GM23338 (cell line): ENCODE measurements at regions not wholly inside any gene's neighbourhood (a gene's known extent, or its start where the extent isn't known, plus 50 kb on each side); places are given as distances from the start of the nearest gene placed in this dataset.

ENCODE experiments used
- ATAC-seq: fragments of 200-7000 bp; cut with Tn5 transposase; 3 replicates; pipeline ENCODE4 v1.9.1; 2020
- DNase-seq: peaks from one replicate; pipeline ENCODE4 v3.0.0-alpha.2; 2015; ENCODE audit warnings: low spot score
- H2AFZ ChIP-seq: fragments of 200-600 bp; sonication (generic); 2 replicates; pipeline ENCODE4 v1.8.0; 2016; ENCODE audit warnings: antibody characterized with exemption, mild to moderate bottlenecking, moderate library complexity
- H3F3A ChIP-seq: fragments of 200-600 bp; sonication (generic); replicated peaks from 2 replicates; pipeline ENCODE4 v1.8.0; 2017; ENCODE audit warnings: antibody characterized with exemption, mixed run types, low read depth
- H3K27ac ChIP-seq: fragments of 200-600 bp; sonication (generic); 2 replicates; pipeline ENCODE4 v1.6.1; 2016; ENCODE audit warnings: low read depth
- H3K27me3 ChIP-seq: fragments of 200-600 bp; sonication (generic); 2 replicates; pipeline ENCODE4 v1.8.0; 2016; ENCODE audit warnings: mild to moderate bottlenecking, mixed run types, moderate library complexity; ENCODE audit not compliant: insufficient read depth
- H3K36me3 ChIP-seq: fragments of 200-600 bp; sonication (generic); 2 replicates; pipeline ENCODE4 v1.8.0; 2016; ENCODE audit warnings: mild to moderate bottlenecking; ENCODE audit not compliant: insufficient read depth
- H3K4me1 ChIP-seq: fragments of 200-600 bp; sonication (generic); 2 replicates; pipeline ENCODE4 v1.8.0; 2016; ENCODE audit warnings: mild to moderate bottlenecking, moderate library complexity; ENCODE audit not compliant: insufficient read depth
- H3K4me2 ChIP-seq: fragments of 200-600 bp; sonication (generic); 2 replicates; pipeline ENCODE4 v1.7.1; 2017; ENCODE audit warnings: mixed run types
- H3K4me3 ChIP-seq: fragments of 200-600 bp; sonication (generic); 2 replicates; pipeline ENCODE4 v1.6.1; 2016; ENCODE audit warnings: mixed run types
- H3K79me2 ChIP-seq: fragments of 200-600 bp; sonication (generic); replicated peaks from 2 replicates; pipeline ENCODE4 v1.8.0; 2017; ENCODE audit warnings: mild to moderate bottlenecking; ENCODE audit not compliant: insufficient read depth
- H3K9me2 ChIP-seq: fragments of 200-600 bp; sonication (generic); 2 replicates; pipeline ENCODE4 v1.8.0; 2017; ENCODE audit not compliant: insufficient read depth
- H4K20me1 ChIP-seq: fragments of 200-600 bp; sonication (generic); replicated peaks from 2 replicates; pipeline ENCODE4 v1.8.0; 2017; ENCODE audit warnings: mild to moderate bottlenecking; ENCODE audit not compliant: insufficient read depth
- H3K27ac Mint-ChIP-seq: 2 replicates; pipeline ENCODE4 v1.8.0; 2020; ENCODE audit warnings: inconsistent platforms, mild to moderate bottlenecking, moderate library complexity, mixed read lengths
- H3K27me3 Mint-ChIP-seq: 3 replicates; pipeline ENCODE4 v1.8.0; 2022; ENCODE audit warnings: low read depth, mild to moderate bottlenecking, moderate library complexity, mixed read lengths, inconsistent platforms; ENCODE audit not compliant: insufficient read depth, poor library complexity
- H3K36me3 Mint-ChIP-seq: 3 replicates; pipeline ENCODE4 v1.8.0; 2021; ENCODE audit warnings: low read depth, mild to moderate bottlenecking, inconsistent platforms, moderate library complexity, mixed read lengths
- H3K4me1 Mint-ChIP-seq: 3 replicates; pipeline ENCODE4 v1.8.0; 2020; ENCODE audit warnings: mild to moderate bottlenecking, inconsistent platforms, mixed read lengths
- H3K4me3 Mint-ChIP-seq: 3 replicates; pipeline ENCODE4 v1.8.0; 2021; ENCODE audit warnings: moderate library complexity, mild to moderate bottlenecking, inconsistent platforms, mixed read lengths
- H3K9me3 Mint-ChIP-seq: 3 replicates; pipeline ENCODE4 v1.8.0; 2020; ENCODE audit warnings: moderate library complexity, mild to moderate bottlenecking, inconsistent platforms, mixed read lengths
- CREB1 ChIP-seq: fragments of 250-450 bp; sonication (Bioruptor Pico); IDR thresholded peaks from 2 replicates; pipeline ENCODE4 v1.5.0; 2020; ENCODE audit warnings: low read depth, mild to moderate bottlenecking, moderate library complexity
- ETS1 ChIP-seq: IDR thresholded peaks from 2 replicates; pipeline ENCODE4 v1.6.1; 2016; ENCODE audit warnings: antibody characterized with exemption
- EZH2 ChIP-seq: fragments of 200-600 bp; sonication (generic); IDR thresholded peaks from one replicate; pipeline ENCODE4 v1.8.0; 2017; ENCODE audit warnings: antibody characterized with exemption, mild to moderate bottlenecking, low read depth; ENCODE audit not compliant: unreplicated experiment
- EZH2phosphoT487 ChIP-seq: fragments of 200-600 bp; sonication (generic); IDR thresholded peaks from one replicate; pipeline ENCODE4 v1.8.1; 2018; ENCODE audit warnings: antibody characterized with exemption; ENCODE audit not compliant: unreplicated experiment
- NANOG ChIP-seq: IDR thresholded peaks from 2 replicates; pipeline ENCODE4 v1.6.1; 2016; ENCODE audit warnings: antibody characterized with exemption, borderline replicate concordance
- POLR2AphosphoS5 ChIP-seq: IDR thresholded peaks from 2 replicates; pipeline ENCODE4 v1.6.1; 2016; ENCODE audit warnings: antibody characterized with exemption, low read depth
- REST ChIP-seq: IDR thresholded peaks from one replicate; pipeline ENCODE4 v1.6.1; 2018; ENCODE audit warnings: antibody characterized with exemption; ENCODE audit not compliant: unreplicated experiment
- STAT1 ChIP-seq: IDR thresholded peaks from one replicate; pipeline ENCODE4 v1.6.1; 2016; ENCODE audit warnings: antibody characterized with exemption; ENCODE audit not compliant: unreplicated experiment
- ZNF114 ChIP-seq: fragments of 250-450 bp; sonication (Bioruptor Pico); IDR thresholded peaks from 2 replicates; pipeline ENCODE4 v1.5.0; 2020; ENCODE audit warnings: mild to moderate bottlenecking, moderate library complexity
- TF ChIP-seq, protein P1 (sequence below): fragments of 250-450 bp; sonication (Bioruptor Pico); IDR thresholded peaks from 2 replicates; pipeline ENCODE4 v1.5.0; 2020; ENCODE audit warnings: mild to moderate bottlenecking, moderate library complexity

- TF ChIP-seq, protein P1, sequence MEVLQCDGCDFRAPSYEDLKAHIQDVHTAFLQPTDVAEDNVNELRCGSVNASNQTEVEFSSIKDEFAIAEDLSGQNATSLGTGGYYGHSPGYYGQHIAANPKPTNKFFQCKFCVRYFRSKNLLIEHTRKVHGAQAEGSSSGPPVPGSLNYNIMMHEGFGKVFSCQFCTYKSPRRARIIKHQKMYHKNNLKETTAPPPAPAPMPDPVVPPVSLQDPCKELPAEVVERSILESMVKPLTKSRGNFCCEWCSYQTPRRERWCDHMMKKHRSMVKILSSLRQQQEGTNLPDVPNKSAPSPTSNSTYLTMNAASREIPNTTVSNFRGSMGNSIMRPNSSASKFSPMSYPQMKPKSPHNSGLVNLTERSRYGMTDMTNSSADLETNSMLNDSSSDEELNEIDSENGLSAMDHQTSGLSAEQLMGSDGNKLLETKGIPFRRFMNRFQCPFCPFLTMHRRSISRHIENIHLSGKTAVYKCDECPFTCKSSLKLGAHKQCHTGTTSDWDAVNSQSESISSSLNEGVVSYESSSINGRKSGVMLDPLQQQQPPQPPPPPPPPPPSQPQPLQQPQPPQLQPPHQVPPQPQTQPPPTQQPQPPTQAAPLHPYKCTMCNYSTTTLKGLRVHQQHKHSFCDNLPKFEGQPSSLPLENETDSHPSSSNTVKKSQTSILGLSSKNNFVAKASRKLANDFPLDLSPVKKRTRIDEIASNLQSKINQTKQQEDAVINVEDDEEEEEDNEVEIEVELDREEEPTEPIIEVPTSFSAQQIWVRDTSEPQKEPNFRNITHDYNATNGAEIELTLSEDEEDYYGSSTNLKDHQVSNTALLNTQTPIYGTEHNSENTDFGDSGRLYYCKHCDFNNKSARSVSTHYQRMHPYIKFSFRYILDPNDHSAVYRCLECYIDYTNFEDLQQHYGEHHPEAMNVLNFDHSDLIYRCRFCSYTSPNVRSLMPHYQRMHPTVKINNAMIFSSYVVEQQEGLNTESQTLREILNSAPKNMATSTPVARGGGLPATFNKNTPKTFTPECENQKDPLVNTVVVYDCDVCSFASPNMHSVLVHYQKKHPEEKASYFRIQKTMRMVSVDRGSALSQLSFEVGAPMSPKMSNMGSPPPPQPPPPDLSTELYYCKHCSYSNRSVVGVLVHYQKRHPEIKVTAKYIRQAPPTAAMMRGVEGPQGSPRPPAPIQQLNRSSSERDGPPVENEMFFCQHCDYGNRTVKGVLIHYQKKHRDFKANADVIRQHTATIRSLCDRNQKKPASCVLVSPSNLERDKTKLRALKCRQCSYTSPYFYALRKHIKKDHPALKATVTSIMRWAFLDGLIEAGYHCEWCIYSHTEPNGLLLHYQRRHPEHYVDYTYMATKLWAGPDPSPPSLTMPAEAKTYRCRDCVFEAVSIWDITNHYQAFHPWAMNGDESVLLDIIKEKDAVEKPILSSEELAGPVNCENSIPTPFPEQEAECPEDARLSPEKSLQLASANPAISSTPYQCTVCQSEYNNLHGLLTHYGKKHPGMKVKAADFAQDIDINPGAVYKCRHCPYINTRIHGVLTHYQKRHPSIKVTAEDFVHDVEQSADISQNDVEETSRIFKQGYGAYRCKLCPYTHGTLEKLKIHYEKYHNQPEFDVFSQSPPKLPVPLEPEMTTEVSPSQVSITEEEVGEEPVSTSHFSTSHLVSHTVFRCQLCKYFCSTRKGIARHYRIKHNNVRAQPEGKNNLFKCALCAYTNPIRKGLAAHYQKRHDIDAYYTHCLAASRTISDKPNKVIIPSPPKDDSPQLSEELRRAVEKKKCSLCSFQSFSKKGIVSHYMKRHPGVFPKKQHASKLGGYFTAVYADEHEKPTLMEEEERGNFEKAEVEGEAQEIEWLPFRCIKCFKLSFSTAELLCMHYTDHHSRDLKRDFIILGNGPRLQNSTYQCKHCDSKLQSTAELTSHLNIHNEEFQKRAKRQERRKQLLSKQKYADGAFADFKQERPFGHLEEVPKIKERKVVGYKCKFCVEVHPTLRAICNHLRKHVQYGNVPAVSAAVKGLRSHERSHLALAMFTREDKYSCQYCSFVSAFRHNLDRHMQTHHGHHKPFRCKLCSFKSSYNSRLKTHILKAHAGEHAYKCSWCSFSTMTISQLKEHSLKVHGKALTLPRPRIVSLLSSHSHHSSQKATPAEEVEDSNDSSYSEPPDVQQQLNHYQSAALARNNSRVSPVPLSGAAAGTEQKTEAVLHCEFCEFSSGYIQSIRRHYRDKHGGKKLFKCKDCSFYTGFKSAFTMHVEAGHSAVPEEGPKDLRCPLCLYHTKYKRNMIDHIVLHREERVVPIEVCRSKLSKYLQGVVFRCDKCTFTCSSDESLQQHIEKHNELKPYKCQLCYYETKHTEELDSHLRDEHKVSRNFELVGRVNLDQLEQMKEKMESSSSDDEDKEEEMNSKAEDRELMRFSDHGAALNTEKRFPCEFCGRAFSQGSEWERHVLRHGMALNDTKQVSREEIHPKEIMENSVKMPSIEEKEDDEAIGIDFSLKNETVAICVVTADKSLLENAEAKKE (CRISPR knock-in tag) = no peak
- TF ChIP-seq CREB1 (no peak), EZH2 (no peak), EZH2phosphoT487 (no peak)
Observed at GRCh38 chr21:35533893-35534292, 484.8 kb upstream of the RUNX1 start (continued).

DNA sequence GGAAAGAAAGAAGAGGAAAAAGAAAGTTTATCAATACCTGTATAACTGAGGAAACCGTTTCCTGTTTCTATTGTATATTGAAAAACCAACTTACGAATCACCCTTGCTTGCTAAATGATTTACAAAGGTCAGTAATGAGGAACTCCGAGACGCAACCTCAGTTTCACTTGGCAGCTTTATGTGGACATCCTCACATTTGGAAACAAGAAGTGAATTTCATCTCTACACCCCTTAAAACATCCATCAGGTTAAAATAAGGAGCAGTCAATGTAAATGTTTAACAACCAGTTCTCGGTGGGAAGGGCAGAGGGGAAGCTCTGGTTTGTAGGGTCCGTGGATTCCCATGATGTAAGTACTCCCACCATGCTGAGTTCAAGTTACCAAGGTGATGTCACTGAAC lies 481.7 kb upstream of the RUNX1 start:
- H3K27me3 Mint-ChIP-seq = no peaks in the 10 kb centered on the region
- no peaks in the 10 kb centered on the region for H4K20me1 ChIP-seq
- TF ChIP-seq ZNF114 (CRISPR knock-in tag) = no peak
- TF ChIP-seq POLR2AphosphoS5 = no peak
- TF ChIP-seq STAT1 = no peak
- TF ChIP-seq ETS1 = no peak
- no peak for TF ChIP-seq NANOG
- no peak for TF ChIP-seq REST
- TF ChIP-seq CREB1 = no peak
- TF ChIP-seq EZH2 = no peak

More for the DNA sequence above, 481.7 kb upstream of the RUNX1 start:
- no peaks in the 10 kb centered on the region for H3K27me3 ChIP-seq
- H3F3A ChIP-seq = no peaks in the 10 kb centered on the region
- Mint-ChIP-seq H3K36me3 (peaks cover 17% of the 10 kb centered on the region; the same call in 2 of the 3 replicates), H3K4me1 (no peaks in the 10 kb centered on the region), H3K4me3 (no peak overlapping the region), H3K9me3 (peaks cover 12% of the 10 kb centered on the region), H3K27ac (no peak overlapping the region)
- H3K27ac ChIP-seq = no peak overlapping the region
- H3K4me1 ChIP-seq = no peaks in the 10 kb centered on the region
- no peak overlapping the region for H2AFZ ChIP-seq
- no peak overlapping the region for H3K4me3 ChIP-seq
- no peaks in the 10 kb centered on the region for H3K36me3 ChIP-seq
- no peak for ATAC-seq
- H3K9me2 ChIP-seq = peaks cover 20% of the 10 kb centered on the region
- no peak for DNase-seq
- H3K4me2 ChIP-seq = no peak overlapping the region
- no peaks in the 10 kb centered on the region for H3K79me2 ChIP-seq
